Choroid plexus epithelial cell (primary cell): ENCODE measurements at regions not wholly inside any gene's neighbourhood (a gene's known extent, or its start where the extent isn't known, plus 50 kb on each side); places are given as distances from the start of the nearest gene placed in this dataset.

Experiments
- DNase-seq: peaks from one replicate; pipeline ENCODE4 v3.0.0-alpha.2; 2010; ENCODE audit warnings: low read depth
- H3K4me3 ChIP-seq: 2 replicates; pipeline ENCODE4 v1.5.1; 2011; ENCODE audit warnings: low read depth, mild to moderate bottlenecking, control low read depth, low read length, moderate library complexity
- CTCF ChIP-seq: conservative IDR thresholded peaks from 2 replicates; pipeline ENCODE4 v1.5.1; 2011; ENCODE audit warnings: low read depth, mild to moderate bottlenecking, control low read depth, inconsistent platforms, low read length, moderate library complexity

GRCh38 chr3:111244760-111245159, 173.1 kb downstream of the NECTIN3 start:
- no peak overlapping the region for H3K4me3 ChIP-seq
- no peak for TF ChIP-seq CTCF
- DNase-seq, result peak; percentile 25

GRCh38 chr3:111246967-111247760, 175.5 kb downstream of the NECTIN3 start:
- peak; percentile 95 for DNase-seq
- no peak overlapping the region for H3K4me3 ChIP-seq
- no peak for TF ChIP-seq CTCF

- DNase-seq, result no peak
- no peak overlapping the region for H3K4me3 ChIP-seq
- no peak for TF ChIP-seq CTCF
Observed at GRCh38 chr3:111248406-111248805, 176.8 kb downstream of the NECTIN3 start.

- DNase-seq, result no peak
- no peak overlapping the region for H3K4me3 ChIP-seq
Observed at GRCh38 chr3:111249421-111249820, 177.8 kb downstream of the NECTIN3 start.

GRCh38 chr3:111252779-111253178, 181.2 kb downstream of the NECTIN3 start:
- peak; percentile 81 for DNase-seq
- H3K4me3 ChIP-seq, result peak overlapping the region; percentile 20
- TF ChIP-seq CTCF, result peak; percentile 36

More at GRCh38 chr3:111249421-111249820, 177.8 kb downstream of the NECTIN3 start:
- TF ChIP-seq CTCF, result no peak

- no peak overlapping the region for H3K4me3 ChIP-seq
- no peak for DNase-seq
- no peak for TF ChIP-seq CTCF
Observed at GRCh38 chr3:111253733-111254132, 182.1 kb downstream of the NECTIN3 start.

GRCh38 chr3:111260878-111261277, 189.3 kb downstream of the NECTIN3 start:
- H3K4me3 ChIP-seq, result no peak overlapping the region
- peak; percentile 13 for DNase-seq
- no peak for TF ChIP-seq CTCF
